Kidney glomerular epithelial cell (primary cell): ENCODE measurements at regions not wholly inside any gene's neighbourhood (a gene's known extent, or its start where the extent isn't known, plus 50 kb on each side); places are given as distances from the start of the nearest gene placed in this dataset.

Source experiments
- DNase-seq: peaks from one replicate; lab custom pipeline; 2025; lab: John Stamatoyannopoulos, UW

DNA sequence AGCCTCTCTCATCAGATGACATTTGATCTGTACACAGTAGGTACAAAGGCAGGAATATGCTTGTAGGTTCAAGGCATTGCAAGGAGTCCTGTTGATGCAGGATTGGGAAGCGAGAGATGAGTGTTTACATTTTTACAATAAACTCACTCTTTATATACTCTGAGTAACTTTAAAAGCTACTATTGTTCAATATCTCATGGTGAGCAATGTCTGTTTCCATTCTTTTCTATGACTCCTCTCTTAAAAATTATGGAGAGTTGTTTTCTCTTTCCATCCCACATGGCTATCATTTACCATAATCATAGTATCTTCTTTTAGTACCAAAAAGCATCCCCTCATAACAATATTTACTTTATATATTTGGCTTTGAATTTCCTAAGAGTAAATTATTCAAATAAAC lies 314.0 kb upstream of the CDIN1 start:
- no peak for DNase-seq

DNA sequence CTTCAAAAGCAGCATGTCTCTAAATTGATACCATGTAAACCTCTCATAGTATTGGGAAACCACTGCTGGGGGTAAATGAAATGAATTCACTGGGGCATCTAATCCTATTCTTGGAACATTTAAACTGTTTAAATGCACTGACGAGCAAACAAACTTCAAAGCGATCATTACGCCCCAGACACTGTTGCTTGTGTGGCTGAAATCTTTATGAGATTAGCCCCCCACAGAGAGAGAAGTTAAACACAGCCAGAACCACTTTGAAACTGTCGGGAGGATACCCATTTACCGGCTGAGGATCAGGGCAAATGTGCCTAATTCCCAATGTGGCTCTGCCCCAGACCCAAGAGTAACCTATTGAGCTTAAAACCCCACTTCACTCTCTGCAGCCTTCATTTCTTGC lies 308.4 kb upstream of the CDIN1 start:
- no peak for DNase-seq

DNA sequence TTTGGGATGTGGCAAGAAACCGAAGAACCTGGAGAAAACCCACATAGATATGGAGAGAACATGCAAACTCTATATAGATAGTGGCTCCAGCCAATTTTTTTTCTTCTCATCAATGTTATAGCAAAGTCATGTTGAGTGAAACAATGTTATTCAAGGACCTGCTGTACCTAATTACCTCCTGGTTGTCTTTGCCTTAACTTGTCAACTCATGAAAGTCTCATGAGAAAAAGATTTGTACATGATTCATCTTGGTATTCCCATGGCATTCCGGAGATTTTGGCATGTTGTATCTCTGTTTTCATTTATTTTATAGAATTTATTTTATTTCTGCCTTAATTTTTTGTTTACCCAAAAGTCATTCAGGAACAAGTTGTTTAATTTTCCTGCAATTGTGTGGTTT lies 303.8 kb upstream of the CDIN1 start:
- no peak for DNase-seq

DNA sequence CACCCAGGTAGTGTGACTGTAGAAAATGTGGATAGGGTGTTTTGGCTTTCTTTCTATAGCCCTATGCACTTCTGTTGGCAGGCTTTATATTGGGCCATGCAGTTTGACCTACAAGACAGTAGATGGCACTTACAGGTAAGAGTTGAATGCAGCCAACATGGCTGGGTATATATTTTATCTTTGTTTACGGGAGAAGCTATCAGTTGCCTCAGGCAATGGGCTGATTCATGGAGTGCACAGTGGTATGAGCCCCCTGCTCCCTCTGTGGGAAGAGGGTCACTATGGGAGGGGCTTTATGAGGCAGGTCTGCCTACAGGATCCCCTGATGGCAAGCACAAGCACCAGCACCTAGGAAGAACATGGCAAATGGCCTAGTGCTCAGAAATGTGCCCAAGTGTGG lies 301.2 kb upstream of the CDIN1 start:
- no peak for DNase-seq

DNA sequence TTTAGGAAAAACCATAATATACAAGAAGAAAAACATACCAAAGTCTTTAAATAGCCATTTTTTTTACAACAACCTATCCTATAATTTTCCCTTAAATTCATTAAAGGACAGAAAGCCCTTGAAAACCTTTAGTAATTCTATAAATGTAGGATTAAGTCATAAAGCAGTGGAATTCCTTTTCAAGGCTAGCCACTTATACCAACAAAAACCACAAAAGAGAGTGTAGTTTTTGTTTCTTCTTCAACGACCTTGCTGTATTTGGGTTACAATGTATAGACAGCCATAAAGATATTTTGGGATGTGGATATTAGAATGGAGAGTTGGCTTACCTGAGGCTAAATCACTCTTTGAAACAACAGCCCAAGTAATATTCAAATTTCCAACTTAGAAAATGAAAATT lies 296.6 kb upstream of the CDIN1 start:
- no peak for DNase-seq

DNA sequence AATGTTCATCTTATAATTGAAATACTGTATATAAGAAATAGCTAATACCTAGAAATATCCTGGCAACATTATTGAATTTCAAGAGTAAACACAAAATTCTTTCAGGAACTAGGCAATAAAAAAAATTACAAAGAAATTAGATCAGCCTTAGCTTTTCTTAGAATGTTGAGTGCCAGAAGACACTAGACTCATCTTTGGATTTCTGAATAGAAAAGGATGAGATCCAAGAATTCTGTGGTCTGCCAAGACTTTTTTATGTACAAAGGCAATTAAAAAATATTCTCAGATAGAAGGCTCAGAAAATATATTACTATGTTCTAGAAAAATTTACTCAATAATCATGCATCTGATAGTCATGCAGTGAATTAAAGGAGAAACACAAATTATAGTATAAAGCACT lies 294.5 kb upstream of the CDIN1 start:
- no peak for DNase-seq

DNA sequence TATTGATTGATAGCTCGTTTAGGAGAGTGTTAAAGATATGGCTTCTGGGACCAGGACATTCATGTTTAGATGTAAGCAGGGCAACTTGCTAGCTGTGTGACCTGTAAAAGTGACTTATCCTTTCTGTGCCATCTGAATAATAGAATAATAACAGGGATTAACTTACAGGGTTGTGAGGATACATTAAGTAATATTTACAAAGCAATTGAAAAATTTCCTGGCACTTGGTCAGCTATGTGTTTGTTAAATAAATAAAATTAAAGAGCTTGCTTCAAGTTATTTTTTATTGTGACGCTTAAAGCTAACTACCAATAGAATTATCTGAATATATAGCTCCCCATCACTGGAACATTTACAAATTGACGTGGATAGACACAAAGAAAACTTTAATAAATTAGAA lies 287.9 kb upstream of the CDIN1 start:
- no peak for DNase-seq

DNA sequence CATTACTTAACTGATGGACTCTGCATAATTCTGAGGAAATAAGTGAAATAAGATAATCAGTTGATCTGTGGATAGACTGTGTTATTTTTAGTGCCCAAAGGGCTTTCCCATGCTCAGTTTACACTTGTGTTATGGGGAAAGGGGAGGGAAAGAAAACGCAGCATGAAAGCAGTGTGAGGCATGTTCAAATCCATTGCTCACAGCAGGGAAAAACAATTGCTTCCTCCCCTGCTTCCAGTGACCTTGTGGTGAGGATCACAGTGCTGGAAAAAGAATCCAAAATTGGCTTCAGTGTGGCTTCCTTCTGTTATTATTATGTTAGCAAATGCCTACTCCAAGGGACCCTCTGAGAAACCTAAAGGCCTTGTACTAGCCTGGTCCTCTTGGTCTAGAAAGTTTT lies 285.1 kb upstream of the CDIN1 start:
- DNase-seq = no peak

DNA sequence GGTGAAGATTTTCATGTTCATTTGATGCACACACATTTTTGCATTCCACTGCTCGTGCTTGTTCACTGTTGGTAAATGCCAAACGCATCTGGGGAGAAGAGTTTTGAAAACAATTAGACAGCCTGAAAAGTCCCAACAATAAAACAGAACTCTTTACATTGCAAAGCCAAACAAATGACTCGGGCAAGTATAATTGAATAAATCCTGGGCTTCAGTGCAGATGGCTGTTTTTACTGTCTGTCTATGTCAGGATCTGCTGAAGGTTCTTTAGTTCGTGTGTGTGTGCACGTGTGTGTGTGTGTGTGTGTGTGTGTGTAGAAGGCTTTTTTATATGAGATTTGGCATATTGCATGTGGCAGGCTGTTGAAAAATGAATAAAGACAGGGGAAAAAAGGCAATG lies 277.5 kb upstream of the CDIN1 start:
- DNase-seq = no peak

DNA sequence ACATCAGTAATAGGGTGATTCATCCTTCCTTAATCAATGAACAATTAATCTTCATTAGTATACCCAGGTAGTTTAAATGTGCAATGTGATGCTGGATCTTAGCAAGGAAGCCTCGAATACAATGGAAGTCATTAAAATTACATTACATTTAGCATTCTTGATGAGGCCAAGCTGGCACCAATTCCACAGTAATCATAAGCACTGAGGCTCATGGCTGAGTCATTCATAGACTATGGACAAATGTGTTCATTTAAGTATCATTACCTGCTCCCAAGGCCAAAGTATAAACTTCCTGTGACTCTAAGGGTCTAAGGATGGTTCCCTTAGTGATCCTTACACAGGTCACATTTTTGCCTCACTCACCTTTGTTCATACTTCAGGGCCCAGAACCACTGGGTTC lies 266.4 kb upstream of the CDIN1 start:
- no peak for DNase-seq

DNA sequence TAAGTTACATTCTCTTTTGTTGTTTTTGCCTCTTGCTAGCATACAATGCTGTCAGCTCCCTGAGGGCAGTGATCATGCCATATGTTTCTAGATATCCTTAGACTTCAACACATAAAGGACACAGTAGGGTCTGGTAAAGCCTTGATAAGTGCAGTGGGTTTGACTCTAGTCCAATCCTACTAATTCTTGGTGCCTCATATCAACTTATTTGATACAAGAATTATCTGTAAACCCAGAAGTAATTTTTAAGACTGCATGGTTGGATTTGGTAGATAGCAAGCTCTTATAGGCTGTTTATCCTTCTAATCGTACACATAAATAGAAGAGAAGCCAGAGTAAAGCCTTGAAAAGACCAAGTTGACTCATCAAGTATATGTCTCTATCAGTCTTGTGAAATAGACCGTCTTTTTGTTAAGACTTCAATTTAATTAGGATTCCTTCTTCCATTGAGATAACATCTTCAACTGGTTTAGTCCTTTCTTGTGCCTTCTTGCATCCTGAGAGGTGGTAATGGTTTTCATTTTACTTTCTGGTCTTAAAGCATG lies 265.6 kb upstream of the CDIN1 start:
- no peak for DNase-seq

DNA sequence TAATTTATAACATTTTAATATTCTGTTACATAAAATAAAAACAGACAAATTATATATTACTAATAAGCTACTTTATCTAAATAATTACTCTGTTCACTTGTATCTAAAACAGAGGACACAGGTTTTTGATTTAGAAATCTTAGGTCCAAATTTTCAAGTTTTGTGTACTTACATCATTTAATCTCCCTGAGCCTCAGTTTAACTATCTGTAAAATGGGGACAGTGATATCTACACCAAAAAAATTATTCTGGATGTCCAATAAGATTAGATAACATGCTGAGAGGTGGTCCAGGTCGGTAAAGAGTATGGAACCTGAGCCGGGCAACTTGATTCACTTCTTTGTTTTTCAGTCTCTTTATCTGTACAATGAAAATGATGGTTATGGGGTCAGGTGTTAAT lies 263.8 kb upstream of the CDIN1 start:
- DNase-seq = no peak

DNA sequence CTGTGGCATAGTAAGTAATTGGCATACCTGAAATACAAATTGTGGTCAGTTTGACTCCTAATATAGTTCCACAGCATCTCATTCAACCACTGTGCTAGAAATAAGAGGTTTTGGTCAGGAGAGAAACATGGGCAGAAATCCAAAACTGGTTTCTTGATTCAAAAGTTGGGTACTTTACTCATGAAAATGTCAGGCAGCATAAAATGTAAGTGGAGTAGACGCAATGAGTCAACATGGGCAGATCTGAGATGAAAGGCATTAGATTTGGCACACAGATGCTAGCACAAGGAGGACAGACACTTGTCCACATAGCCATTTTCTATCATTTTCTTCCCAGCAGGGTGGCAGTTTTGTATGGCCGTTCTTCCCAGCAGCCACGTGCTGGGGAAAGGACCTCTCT lies 255.8 kb upstream of the CDIN1 start:
- DNase-seq = no peak

DNA sequence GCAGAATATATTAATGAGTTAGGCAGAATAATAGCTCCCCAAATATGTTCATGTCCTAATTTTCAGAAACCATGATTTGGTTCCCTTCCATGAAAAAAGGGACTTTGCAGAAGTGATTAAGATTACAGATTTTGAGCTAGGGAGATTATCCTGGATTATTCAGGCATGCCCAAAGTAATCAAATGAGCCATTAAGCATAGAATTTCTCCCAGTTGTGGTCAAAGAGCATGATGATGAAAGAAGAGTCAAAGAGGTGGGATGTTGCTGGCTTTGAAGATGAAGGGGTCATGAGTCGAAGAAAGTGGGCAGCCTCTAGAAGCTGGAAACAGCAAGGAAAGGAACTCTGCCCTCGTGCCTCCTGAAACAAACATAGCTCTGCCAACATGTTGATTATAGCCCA lies 254.2 kb upstream of the CDIN1 start:
- DNase-seq = no peak

DNA sequence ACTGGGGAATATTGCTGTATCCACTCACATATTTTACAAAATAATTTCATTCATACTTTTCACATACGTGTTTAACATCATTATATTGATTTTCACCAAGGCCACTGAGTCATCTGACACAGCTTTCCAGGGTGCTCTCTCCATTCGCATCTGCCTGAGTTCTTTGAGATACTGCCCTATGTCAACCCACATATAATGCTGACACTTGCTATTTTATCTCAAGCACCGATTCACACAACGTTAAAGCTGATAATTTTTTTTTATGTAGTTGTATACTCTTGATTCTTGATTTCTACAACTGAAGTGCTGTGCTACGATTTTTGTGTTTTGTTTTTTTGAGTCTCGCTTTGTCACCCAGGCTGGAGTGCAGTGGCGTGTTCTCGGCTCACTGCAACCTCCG lies 249.8 kb upstream of the CDIN1 start:
- DNase-seq = no peak

DNA sequence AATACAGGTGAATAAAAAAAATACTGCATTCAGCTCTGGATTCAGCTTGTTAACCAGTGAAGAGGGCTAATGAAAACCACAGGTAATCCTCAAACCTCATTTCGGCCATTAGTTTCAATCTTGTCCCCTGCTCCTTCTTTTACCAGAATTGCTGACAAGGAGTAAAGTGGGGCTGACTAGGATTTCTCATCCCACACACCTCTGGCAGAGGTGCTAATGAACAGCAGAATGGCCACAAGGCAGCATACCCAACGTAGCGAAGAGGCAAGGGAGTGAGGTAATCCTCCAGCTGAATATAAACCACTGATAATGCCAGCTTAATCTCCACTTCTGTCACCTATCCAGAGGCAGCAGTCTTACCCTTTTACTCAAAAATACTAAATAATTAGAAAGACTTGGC lies 248.8 kb upstream of the CDIN1 start:
- DNase-seq = no peak

DNA sequence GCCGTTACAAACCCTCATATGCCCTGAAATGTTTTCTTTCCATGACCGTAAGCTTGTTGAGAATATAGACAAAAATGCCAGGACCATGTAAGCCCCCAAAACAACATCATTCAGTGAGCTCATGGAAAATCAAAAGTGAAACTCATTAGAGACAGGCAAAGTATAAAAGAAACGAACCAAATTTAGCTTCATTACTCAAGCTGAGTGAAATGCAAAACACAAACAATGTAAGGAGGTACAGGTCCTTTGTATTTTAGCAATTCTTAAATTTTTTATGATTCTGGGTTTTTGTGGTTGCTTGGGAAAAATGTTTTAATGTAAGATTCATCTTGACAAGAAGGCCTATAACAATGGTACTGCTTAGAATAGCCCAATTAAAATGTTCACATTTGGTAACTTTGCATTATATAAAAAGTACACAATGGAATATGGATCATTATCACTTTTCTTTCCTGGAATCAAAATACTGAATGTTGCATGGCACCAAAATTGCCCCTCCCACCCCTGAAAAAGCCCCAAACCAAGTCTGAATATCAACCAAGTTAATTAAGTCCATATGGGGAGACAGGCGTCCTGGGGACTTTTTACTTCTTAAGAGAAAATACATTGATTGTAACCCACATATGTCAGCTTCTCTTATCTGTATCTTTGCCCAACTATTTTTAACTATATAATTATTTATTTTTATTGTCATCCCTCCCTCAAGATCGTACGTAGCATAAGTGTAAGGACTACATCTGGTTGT lies 247.7 kb upstream of the CDIN1 start:
- DNase-seq = no peak

DNA sequence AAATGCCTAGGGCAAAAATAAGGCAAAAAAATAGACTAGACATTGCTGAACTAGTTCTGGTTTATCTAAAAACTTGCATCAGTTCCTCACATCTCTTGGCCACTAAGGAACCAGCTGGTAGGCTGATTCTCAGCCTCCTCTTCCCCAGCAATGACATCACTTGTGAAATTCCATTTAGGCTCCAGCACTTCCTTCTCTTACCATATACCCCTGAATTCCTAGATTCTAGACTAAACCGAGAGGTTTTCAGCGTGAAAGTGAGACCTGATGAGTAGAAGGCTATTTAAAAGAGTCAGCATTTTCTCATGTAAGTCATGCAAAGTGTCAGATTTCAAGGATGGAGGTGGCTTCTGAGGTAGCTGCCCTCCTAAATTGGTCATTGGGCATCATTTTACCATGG lies 247.1 kb upstream of the CDIN1 start:
- DNase-seq = no peak

DNA sequence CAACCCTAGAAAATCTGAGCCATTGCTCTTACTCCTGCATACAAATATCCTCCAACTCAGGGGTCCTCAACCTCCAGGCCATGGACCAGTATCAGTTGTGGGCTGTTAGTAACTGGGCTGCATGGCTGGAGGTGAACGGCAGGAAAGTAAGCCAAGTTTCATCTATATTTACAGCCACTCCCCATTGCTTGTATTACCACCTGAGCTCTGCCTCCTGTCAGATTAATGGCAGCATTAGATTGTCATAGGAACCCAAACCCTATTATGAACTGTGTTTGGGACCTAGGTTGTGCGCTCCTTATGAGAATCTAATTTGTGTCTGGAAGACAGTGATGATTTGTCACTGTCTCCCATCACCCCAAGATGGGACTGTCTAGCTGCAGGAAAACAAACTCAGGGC lies 246.5 kb upstream of the CDIN1 start:
- no peak for DNase-seq

DNA sequence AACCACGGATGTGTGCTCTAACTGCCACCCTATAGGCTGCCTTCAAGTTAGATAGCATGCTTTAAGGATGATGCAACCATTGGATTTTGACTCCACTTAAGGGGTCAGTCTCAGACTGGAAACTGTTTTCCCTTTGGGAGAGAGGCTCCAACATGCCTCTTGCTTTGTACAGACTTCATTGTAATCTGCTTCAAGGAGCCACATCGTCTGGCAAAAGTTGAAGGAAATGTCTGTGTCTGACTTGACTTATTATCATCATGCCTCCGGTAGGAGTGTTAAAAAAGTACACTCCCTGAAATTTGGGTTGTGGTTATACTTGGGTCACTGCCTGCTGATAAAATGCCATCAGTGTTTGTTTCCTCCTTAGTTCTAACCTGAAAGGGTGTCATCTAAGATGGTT lies 245.4 kb upstream of the CDIN1 start:
- DNase-seq = peak; percentile 9

DNA sequence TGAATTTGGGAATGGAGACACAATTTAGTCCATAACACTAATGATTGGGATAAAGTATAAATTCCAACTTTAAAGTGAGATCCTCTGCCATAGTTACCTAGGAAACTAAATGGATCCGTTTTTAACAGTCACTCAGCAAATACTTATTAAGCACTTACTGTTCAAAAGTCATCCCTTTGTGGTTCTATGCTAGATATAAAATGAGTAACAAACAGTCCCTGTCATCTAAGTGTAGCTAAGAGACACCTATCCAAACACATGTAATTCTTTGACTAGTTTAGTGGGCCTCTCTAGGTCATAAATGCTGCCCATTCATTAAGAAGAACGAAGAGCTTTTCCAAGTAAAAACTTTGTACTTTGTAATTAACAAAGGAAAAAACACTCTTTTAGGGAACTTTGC lies 244.2 kb upstream of the CDIN1 start:
- DNase-seq = no peak

DNA sequence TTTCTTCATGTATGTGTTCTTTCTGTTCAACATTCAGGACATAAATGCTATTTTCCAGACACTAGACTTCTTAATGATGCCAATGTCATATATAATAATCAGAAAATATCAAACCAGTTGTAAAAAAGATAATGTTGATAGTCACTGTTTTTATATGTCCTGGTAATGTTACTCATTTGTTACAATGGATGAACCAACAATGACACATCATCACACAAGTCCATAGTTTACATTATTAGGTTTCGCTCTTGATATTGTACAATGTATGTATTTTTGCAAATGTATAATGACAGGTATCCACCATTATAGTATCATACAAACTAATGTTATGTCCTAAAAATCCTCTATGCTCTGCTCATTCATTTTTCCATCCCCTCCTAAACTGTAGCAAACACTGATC lies 243.8 kb upstream of the CDIN1 start:
- no peak for DNase-seq

DNA sequence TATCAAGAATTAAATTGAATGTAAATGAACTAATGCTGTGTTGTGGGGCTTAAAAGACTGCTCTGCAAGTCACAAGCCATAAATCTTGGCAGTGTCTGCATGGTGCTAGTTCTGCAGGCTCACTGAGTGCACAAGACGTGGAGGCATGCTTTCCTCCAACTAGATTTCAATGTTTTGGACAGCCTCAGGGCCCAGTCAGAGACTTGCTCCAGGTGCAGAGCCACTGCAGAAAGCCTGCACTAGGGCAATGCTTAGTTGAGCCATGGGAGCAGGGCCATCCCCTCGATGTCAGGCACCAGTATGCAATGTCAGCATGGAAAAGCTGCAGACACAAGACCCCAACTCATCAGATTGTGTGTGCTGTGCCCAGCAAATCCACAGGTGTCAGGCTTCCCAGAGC lies 234.5 kb upstream of the CDIN1 start:
- DNase-seq = no peak

DNA sequence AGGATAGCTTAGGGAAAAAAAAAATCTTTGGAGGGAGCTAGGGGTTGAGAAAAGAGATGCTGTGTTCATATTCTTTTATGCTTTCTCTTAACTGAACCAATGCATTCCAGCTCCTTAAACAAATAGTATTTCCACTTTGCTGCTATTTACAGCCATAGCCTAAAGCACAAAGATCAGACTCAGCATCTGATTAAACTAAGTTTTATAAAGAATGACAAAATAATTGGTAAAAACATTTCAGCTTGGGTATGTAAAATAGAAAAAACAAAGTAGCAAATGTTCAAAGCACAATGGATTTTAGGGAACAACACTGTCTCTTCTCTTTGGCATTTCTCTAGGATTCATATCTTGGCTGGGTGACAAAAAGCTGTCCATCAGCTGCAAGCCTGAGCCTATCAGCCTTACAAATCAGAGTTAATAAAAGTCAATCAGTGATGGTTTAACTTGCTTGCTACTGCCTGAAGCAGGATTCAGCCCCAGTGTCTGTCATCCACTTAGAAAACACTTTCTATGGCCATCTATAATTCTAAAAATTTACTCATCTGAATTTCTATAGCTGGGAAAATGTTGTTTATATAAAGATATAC lies 232.1 kb upstream of the CDIN1 start:
- peak; percentile 31 for DNase-seq
